Upper lobe of right lung (tissue), 1 donor: ENCODE measurements at regions not wholly inside any gene's neighbourhood (a gene's known extent, or its start where the extent isn't known, plus 50 kb on each side); places are given as distances from the start of the nearest gene placed in this dataset.

Experiments used
- ATAC-seq: fragments of 200-7000 bp; cut with Tn5 transposase; one replicate; pipeline ENCODE4 v1.9.1; 2020; ENCODE audit warnings: mild to moderate bottlenecking, moderate library complexity
- DNase-seq: peaks from one replicate; pipeline ENCODE4 v3.0.0-alpha.2; 2020
- H3K27ac ChIP-seq: fragments of 200-600 bp; one replicate; pipeline ENCODE4 v1.8.0; 2022
- H3K27me3 ChIP-seq: fragments of 200-600 bp; one replicate; pipeline ENCODE4 v1.8.0; 2022; ENCODE audit warnings: mild to moderate bottlenecking
- H3K36me3 ChIP-seq: fragments of 200-600 bp; one replicate; pipeline ENCODE4 v1.8.0; 2022
- H3K4me1 ChIP-seq: fragments of 200-600 bp; one replicate; pipeline ENCODE4 v1.8.0; 2022
- H3K4me3 ChIP-seq: fragments of 200-600 bp; one replicate; pipeline ENCODE4 v1.8.0; 2022; ENCODE audit warnings: mild to moderate bottlenecking
- H3K9me3 ChIP-seq: fragments of 200-600 bp; one replicate; pipeline ENCODE4 v1.8.0; 2022
- CTCF ChIP-seq: fragments of 200-600 bp; IDR thresholded peaks from one replicate; pipeline ENCODE4 v1.8.0; 2022; ENCODE audit warnings: antibody characterized with exemption
- intact Hi-C: fragments of 100-400 bp; cut with DNase I; formaldehyde crosslinking; loops from one replicate; pipeline ENCODE4 v1.11.0; 2022
- donor health status: DM: no; HTN: yes; CAD: no; lungs with severe emphysema.

DNA sequence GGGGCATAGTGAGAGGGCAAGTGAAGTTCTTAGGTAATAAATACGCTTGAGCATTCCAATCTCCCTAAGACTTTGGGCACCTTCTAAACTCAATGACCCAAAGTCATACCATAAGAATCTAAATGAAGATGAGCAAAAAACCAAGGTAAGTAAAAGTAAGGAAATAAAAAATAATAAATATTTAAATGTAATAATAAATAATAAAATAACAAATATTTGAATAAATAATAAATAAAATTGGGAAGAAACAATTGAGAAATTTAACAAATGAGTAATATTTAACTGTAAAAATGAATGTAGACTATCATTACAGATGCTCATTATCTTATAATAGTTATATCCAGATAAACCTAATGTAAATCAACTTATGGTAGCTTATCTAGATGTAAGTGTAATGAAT, 391.7 kb downstream of the WDR72 start:
- no peak for TF ChIP-seq CTCF
- no peak overlapping the region for H3K27ac ChIP-seq
- DNase-seq = no peak
- H3K4me3 ChIP-seq = no peak overlapping the region
- H3K9me3 ChIP-seq = no peaks in the 10 kb centered on the region
- intact Hi-C loops = no loop called here
- no peak for ATAC-seq
- H3K27me3 ChIP-seq = no peaks in the 10 kb centered on the region
- no peaks in the 10 kb centered on the region for H3K36me3 ChIP-seq
- no peaks in the 10 kb centered on the region for H3K4me1 ChIP-seq

DNA sequence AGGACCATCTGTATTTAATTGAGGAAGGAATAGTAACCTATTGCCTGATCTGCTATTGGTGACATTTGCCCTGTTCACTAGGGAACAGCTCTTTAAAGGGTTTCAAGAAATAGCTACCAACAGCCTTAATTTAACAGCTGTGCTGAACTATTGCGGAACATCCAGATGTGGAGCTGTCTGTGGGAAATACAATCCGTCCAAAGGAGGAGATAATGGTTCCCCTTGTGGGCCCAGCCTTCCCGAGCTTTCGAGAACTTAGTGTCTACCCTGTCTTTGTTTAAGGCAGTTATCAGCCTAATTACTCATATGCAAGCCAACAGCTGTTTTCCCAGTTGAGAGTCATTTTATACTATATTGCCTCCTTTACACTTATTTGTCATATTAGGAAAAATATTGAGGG, 398.6 kb downstream of the WDR72 start:
- H3K9me3 ChIP-seq = no peaks in the 10 kb centered on the region
- intact Hi-C loops = no loop called here
- no peak overlapping the region for H3K27ac ChIP-seq
- no peak for ATAC-seq
- no peaks in the 10 kb centered on the region for H3K4me1 ChIP-seq
- no peak for DNase-seq
- no peak for TF ChIP-seq CTCF
- H3K27me3 ChIP-seq = no peaks in the 10 kb centered on the region
- no peaks in the 10 kb centered on the region for H3K36me3 ChIP-seq
- no peak overlapping the region for H3K4me3 ChIP-seq

- no peaks in the 10 kb centered on the region for H3K27me3 ChIP-seq
- H3K4me3 ChIP-seq = no peak overlapping the region
- no peaks in the 10 kb centered on the region for H3K36me3 ChIP-seq
- DNase-seq = no peak
- no peak for ATAC-seq
- TF ChIP-seq CTCF = no peak
- no peaks in the 10 kb centered on the region for H3K9me3 ChIP-seq
- no peak overlapping the region for H3K27ac ChIP-seq
- no peaks in the 10 kb centered on the region for H3K4me1 ChIP-seq
- intact Hi-C loops = no loop called here
Measured at GRCh38 chr15:53359038-53359437, 400.4 kb downstream of the WDR72 start.

DNA sequence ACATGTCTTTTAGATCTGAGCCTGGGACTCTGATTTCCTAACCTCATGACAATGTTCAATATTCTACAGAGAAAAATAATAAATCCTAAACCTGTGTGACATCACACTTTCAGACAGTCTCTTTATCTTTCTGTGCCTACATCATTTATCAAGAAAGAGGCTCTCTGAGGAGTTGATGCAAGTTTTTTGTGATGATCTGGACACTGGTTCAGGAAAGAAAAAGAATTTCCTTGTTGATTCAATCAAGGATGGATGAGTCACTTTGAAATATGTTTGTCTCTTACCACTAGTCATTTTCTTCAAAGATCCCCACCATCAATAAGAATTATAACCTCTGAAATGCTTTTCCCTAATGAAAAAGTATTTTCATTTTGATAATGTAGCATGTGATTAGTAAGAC, 404.6 kb downstream of the WDR72 start:
- no peak for ATAC-seq

DNA sequence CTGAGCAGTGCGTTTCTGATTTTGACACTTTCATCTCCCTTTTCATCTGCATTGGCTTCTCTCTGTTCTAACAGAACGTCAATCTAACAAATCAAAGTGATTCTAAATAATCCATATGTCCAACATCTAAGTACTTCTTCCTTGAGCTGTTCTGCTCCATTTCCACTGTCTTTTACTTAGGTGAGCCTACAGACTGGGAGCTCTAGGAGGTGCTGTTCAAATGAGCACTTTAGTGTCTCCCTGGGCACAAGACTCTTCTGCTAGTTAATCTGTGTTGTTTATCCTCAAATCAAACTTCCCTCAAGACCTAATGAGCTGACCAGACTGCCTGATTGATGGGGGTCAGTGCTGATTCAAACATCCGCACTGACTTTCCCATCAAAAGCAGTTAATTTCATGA, 408.1 kb downstream of the WDR72 start:
- H3K36me3 ChIP-seq = no peaks in the 10 kb centered on the region
- DNase-seq = no peak
- no peak for TF ChIP-seq CTCF
- no peak overlapping the region for H3K27ac ChIP-seq
- ATAC-seq = no peak
- no peaks in the 10 kb centered on the region for H3K27me3 ChIP-seq
- intact Hi-C loops = no loop called here
- no peak overlapping the region for H3K4me3 ChIP-seq
- no peaks in the 10 kb centered on the region for H3K4me1 ChIP-seq
- H3K9me3 ChIP-seq = no peaks in the 10 kb centered on the region

More for the DNA sequence above, 404.6 kb downstream of the WDR72 start:
- DNase-seq = no peak
- H3K36me3 ChIP-seq = no peaks in the 10 kb centered on the region
- H3K4me1 ChIP-seq = no peaks in the 10 kb centered on the region
- intact Hi-C loops = no loop called here
- TF ChIP-seq CTCF = no peak
- H3K27me3 ChIP-seq = no peaks in the 10 kb centered on the region
- no peaks in the 10 kb centered on the region for H3K9me3 ChIP-seq
- no peak overlapping the region for H3K27ac ChIP-seq
- H3K4me3 ChIP-seq = no peak overlapping the region

GRCh38 chr15:53346583-53346982, 412.9 kb downstream of the WDR72 start:
- Histone ChIP-seq H3K27me3 (no peaks in the 10 kb centered on the region), H3K9me3 (no peaks in the 10 kb centered on the region), H3K36me3 (no peaks in the 10 kb centered on the region), H3K4me1 (no peaks in the 10 kb centered on the region), H3K4me3 (no peak overlapping the region), H3K27ac (no peak overlapping the region)
- DNase-seq (no peak), ATAC-seq (no peak)
- TF ChIP-seq CTCF = no peak
- intact Hi-C loops = no loop called here
